Nephron progenitor cell (in vitro differentiated cells): ENCODE measurements at regions not wholly inside any gene's neighbourhood (a gene's known extent, or its start where the extent isn't known, plus 50 kb on each side); places are given as distances from the start of the nearest gene placed in this dataset.

Experiments used
- DNase-seq: peaks from one replicate; pipeline ENCODE4 v3.0.0; 2021
- H3K27ac Mint-ChIP-seq: 2 replicates; pipeline ENCODE4 v1.8.0; 2021; ENCODE audit warnings: mild to moderate bottlenecking, moderate library complexity, mixed read lengths
- H3K27me3 Mint-ChIP-seq: 2 replicates; pipeline ENCODE4 v1.8.0; 2021; ENCODE audit warnings: mild to moderate bottlenecking, low read depth, mixed read lengths; ENCODE audit not compliant: poor library complexity
- H3K36me3 Mint-ChIP-seq: 2 replicates; pipeline ENCODE4 v1.8.0; 2021; ENCODE audit warnings: low read depth, mixed read lengths
- H3K4me1 Mint-ChIP-seq: 2 replicates; pipeline ENCODE4 v1.8.0; 2021; ENCODE audit warnings: mixed read lengths
- H3K4me3 Mint-ChIP-seq: 2 replicates; pipeline ENCODE4 v1.8.0; 2021; ENCODE audit warnings: mild to moderate bottlenecking, moderate library complexity, mixed read lengths
- H3K9me3 Mint-ChIP-seq: 2 replicates; pipeline ENCODE4 v1.8.0; 2021; ENCODE audit warnings: mild to moderate bottlenecking, moderate library complexity, mixed read lengths
- CTCF ChIP-seq: fragments of 200-600 bp; sonication (generic); IDR thresholded peaks from 2 replicates; pipeline ENCODE4 v1.5.0; 2021; ENCODE audit warnings: antibody characterized with exemption

GRCh38 chr6:164266851-164267250 lies 852.3 kb downstream of the QKI start:
- Mint-ChIP-seq H3K4me1 (no peaks in the 10 kb centered on the region), H3K27ac (no peak overlapping the region), H3K9me3 (no peaks in the 10 kb centered on the region), H3K4me3 (no peak overlapping the region), H3K27me3 (peaks cover 10% of the 10 kb centered on the region), H3K36me3 (no peaks in the 10 kb centered on the region)
- DNase-seq = no peak
- no peak for TF ChIP-seq CTCF

DNA sequence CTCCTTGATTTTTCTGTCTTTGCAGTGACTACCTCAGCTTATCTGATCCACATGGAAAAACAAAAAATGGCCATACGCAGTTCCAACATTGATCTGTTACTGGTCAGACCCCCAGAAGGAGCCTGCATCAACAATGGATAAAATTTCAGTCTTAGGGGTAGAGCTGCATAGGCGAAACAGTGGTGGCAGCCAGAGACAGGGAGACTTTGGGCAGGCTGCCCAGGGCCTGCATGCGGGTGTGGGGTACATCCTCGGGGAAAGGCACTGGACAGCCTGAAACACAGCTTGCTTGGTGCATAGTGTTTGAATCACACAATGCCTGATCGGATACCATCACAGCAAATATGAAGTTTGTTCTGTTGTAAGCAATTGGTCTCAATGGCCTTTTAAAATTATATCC lies 847.8 kb downstream of the QKI start:
- Mint-ChIP-seq H3K36me3 (no peaks in the 10 kb centered on the region), H3K4me3 (no peak overlapping the region), H3K4me1 (no peaks in the 10 kb centered on the region), H3K9me3 (peaks cover 4% of the 10 kb centered on the region), H3K27ac (no peak overlapping the region), H3K27me3 (peaks cover 10% of the 10 kb centered on the region)
- no peak for TF ChIP-seq CTCF
- DNase-seq = no peak

DNA sequence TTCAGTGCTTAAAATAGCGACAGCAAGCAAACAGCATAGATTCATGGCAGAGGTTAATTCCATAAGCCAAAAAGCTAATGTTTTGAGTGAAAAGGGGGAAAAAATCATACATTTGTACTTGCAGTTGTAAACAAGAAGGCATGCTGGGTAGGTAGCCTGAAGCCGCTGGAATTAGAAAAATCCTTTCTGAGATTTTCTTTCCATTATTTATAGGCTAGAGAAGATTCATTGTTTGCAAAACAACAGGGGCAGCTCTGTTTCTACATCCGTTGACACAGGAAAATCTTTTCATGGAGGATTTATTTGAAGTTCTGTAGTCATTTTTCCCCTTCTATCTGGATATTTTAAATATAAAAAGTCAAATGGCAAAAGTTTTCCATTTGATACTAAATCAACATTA lies 843.9 kb downstream of the QKI start:
- peaks cover 4% of the 10 kb centered on the region for H3K9me3 Mint-ChIP-seq
- DNase-seq = no peak
- no peaks in the 10 kb centered on the region for H3K4me1 Mint-ChIP-seq
- no peak for TF ChIP-seq CTCF
- peaks cover 16% of the 10 kb centered on the region for H3K27me3 Mint-ChIP-seq
- no peak overlapping the region for H3K4me3 Mint-ChIP-seq
- H3K27ac Mint-ChIP-seq = no peak overlapping the region
- H3K36me3 Mint-ChIP-seq = no peaks in the 10 kb centered on the region

DNA sequence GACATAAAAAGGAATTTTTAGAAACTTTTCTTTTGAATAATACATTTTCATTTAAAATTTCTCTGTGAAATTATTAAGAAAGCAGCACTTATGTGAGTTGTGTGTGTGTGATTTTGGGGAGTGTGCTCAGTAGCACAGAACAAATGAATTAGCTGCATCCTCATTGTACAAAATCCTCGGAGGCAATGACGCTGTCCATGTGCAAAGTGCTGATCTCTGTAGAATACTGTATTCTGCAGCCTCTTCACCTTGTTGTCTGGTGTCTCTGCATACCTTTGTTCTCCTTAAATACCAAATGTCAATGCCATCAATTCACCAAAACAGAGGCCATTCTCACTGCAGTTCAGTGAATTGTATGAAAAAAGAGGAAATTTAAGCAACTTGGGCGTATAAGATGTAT lies 838.4 kb downstream of the QKI start:
- H3K9me3 Mint-ChIP-seq = no peaks in the 10 kb centered on the region
- no peak for TF ChIP-seq CTCF
- no peaks in the 10 kb centered on the region for H3K4me1 Mint-ChIP-seq
- H3K27me3 Mint-ChIP-seq = peaks cover 11% of the 10 kb centered on the region
- H3K36me3 Mint-ChIP-seq = no peaks in the 10 kb centered on the region
- no peak overlapping the region for H3K27ac Mint-ChIP-seq
- peak; percentile 57 for DNase-seq
- no peak overlapping the region for H3K4me3 Mint-ChIP-seq

DNA sequence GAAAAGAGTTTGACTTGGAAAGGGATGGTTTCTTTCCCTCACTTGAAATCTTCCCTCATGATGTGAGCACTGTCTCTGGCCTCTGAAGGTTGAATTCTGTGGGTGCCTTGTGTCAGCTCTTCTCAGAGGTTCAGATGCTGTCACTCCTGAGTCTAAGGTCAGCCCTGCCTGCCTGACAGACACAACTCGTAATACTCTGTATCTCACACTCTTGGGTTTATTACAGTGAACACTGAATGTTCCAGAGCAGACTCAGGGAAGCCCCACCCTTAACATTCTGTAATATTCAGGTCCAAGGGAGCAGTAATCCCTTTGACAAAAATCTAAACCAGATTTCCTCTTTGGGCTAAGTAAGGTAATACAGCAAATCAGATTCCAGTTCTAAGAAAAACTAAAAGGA lies 837.8 kb downstream of the QKI start:
- Mint-ChIP-seq H3K9me3 (no peaks in the 10 kb centered on the region), H3K36me3 (no peaks in the 10 kb centered on the region), H3K27ac (no peak overlapping the region), H3K27me3 (peaks cover 10% of the 10 kb centered on the region), H3K4me1 (no peaks in the 10 kb centered on the region), H3K4me3 (no peak overlapping the region)
- no peak for TF ChIP-seq CTCF
- no peak for DNase-seq

- TF ChIP-seq CTCF = no peak
- Mint-ChIP-seq H3K27me3 (peaks cover 4% of the 10 kb centered on the region), H3K9me3 (no peaks in the 10 kb centered on the region), H3K27ac (no peak overlapping the region), H3K4me1 (peaks cover 8% of the 10 kb centered on the region), H3K36me3 (no peaks in the 10 kb centered on the region), H3K4me3 (no peak overlapping the region)
- DNase-seq = no peak
Measured at GRCh38 chr6:164247106-164247505, 832.6 kb downstream of the QKI start.
